ENCODE measurements at regions not wholly inside any gene's neighbourhood (a gene's known extent, or its start where the extent isn't known, plus 50 kb on each side); places are given as distances from the start of the nearest gene placed in this dataset.

GRCh38 chr4:177128306-177128705, 181.4 kb upstream of the NEIL3 start:
- TF ChIP-seq, protein P1, sequence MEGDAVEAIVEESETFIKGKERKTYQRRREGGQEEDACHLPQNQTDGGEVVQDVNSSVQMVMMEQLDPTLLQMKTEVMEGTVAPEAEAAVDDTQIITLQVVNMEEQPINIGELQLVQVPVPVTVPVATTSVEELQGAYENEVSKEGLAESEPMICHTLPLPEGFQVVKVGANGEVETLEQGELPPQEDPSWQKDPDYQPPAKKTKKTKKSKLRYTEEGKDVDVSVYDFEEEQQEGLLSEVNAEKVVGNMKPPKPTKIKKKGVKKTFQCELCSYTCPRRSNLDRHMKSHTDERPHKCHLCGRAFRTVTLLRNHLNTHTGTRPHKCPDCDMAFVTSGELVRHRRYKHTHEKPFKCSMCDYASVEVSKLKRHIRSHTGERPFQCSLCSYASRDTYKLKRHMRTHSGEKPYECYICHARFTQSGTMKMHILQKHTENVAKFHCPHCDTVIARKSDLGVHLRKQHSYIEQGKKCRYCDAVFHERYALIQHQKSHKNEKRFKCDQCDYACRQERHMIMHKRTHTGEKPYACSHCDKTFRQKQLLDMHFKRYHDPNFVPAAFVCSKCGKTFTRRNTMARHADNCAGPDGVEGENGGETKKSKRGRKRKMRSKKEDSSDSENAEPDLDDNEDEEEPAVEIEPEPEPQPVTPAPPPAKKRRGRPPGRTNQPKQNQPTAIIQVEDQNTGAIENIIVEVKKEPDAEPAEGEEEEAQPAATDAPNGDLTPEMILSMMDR (IDR thresholded peaks at IDR 0.05) = no peak
- no peak for TF ChIP-seq POLR2A (IDR thresholded peaks at IDR 0.05)

All from uterus (tissue), 2 donors.